ENCODE measurements at regions not wholly inside any gene's neighbourhood (a gene's known extent, or its start where the extent isn't known, plus 50 kb on each side); places are given as distances from the start of the nearest gene placed in this dataset.
A peak's percentile ranks its signal among the peaks of the same experiment; 100 is the strongest.

GRCh38 chr4:24476282-24476681, 108.1 kb downstream of the DHX15 start:
- Histone ChIP-seq H3K27me3 (no peaks in the 10 kb centered on the region), H3K36me3 (no peaks in the 10 kb centered on the region), H3K4me3 (no peak overlapping the region), H3K9me3 (no peaks in the 10 kb centered on the region)
- DNase-seq, result no peak

GRCh38 chr4:24475756-24476155, 108.6 kb downstream of the DHX15 start:
- no peak overlapping the region for H3K4me3 ChIP-seq
- no peaks in the 10 kb centered on the region for H3K9me3 ChIP-seq
- no peaks in the 10 kb centered on the region for H3K36me3 ChIP-seq
- DNase-seq, result no peak
- H3K27me3 ChIP-seq, result no peaks in the 10 kb centered on the region

GRCh38 chr4:24473309-24473721, 111.0 kb downstream of the DHX15 start:
- Histone ChIP-seq H3K9me3 (no peaks in the 10 kb centered on the region), H3K36me3 (no peaks in the 10 kb centered on the region), H3K4me3 (peak overlapping the region; percentile 56), H3K27me3 (no peaks in the 10 kb centered on the region)
- no peak for DNase-seq

GRCh38 chr4:24472514-24473308, 111.6 kb downstream of the DHX15 start:
- DNase-seq, result peak; percentile 77
- no peaks in the 10 kb centered on the region for H3K9me3 ChIP-seq
- H3K27me3 ChIP-seq, result no peaks in the 10 kb centered on the region
- peak overlapping the region; percentile 56 for H3K4me3 ChIP-seq
- no peaks in the 10 kb centered on the region for H3K36me3 ChIP-seq

- no peaks in the 10 kb centered on the region for H3K27me3 ChIP-seq
- H3K4me3 ChIP-seq, result peak overlapping the region; percentile 56
- H3K36me3 ChIP-seq, result no peaks in the 10 kb centered on the region
- no peak for DNase-seq
- no peaks in the 10 kb centered on the region for H3K9me3 ChIP-seq
Measured at GRCh38 chr4:24472161-24472510, 112.2 kb downstream of the DHX15 start.

- H3K27me3 ChIP-seq, result no peaks in the 10 kb centered on the region
- no peak for DNase-seq
Measured at GRCh38 chr4:24471486-24472160, 112.7 kb downstream of the DHX15 start.

GRCh38 chr4:24470666-24471485, 113.5 kb downstream of the DHX15 start:
- peak overlapping the region; percentile 56 for H3K4me3 ChIP-seq
- DNase-seq, result peak; percentile 20
- H3K36me3 ChIP-seq, result no peaks in the 10 kb centered on the region
- H3K27me3 ChIP-seq, result no peaks in the 10 kb centered on the region
- no peaks in the 10 kb centered on the region for H3K9me3 ChIP-seq

More at GRCh38 chr4:24471486-24472160, 112.7 kb downstream of the DHX15 start:
- Histone ChIP-seq H3K36me3 (no peaks in the 10 kb centered on the region), H3K4me3 (peak overlapping the region; percentile 56), H3K9me3 (no peaks in the 10 kb centered on the region)

GRCh38 chr4:24468071-24468470, 116.3 kb downstream of the DHX15 start:
- DNase-seq, result no peak
- Histone ChIP-seq H3K9me3 (no peaks in the 10 kb centered on the region), H3K4me3 (no peak overlapping the region), H3K27me3 (no peaks in the 10 kb centered on the region), H3K36me3 (no peaks in the 10 kb centered on the region)

GRCh38 chr4:24464566-24464965, 119.8 kb downstream of the DHX15 start:
- Histone ChIP-seq H3K27me3 (no peaks in the 10 kb centered on the region), H3K9me3 (no peaks in the 10 kb centered on the region), H3K4me3 (no peak overlapping the region), H3K36me3 (no peaks in the 10 kb centered on the region)
- no peak for DNase-seq

GRCh38 chr4:24456431-24456830, 127.9 kb downstream of the DHX15 start:
- H3K9me3 ChIP-seq, result no peaks in the 10 kb centered on the region
- no peaks in the 10 kb centered on the region for H3K27me3 ChIP-seq
- DNase-seq, result no peak
- no peak overlapping the region for H3K4me3 ChIP-seq
- no peaks in the 10 kb centered on the region for H3K36me3 ChIP-seq

- Histone ChIP-seq H3K9me3 (no peaks in the 10 kb centered on the region), H3K27me3 (no peaks in the 10 kb centered on the region), H3K4me3 (no peak overlapping the region), H3K36me3 (no peaks in the 10 kb centered on the region)
- DNase-seq, result no peak
Measured at GRCh38 chr4:24453951-24454350, 130.4 kb downstream of the DHX15 start.

- Histone ChIP-seq H3K27me3 (no peaks in the 10 kb centered on the region), H3K9me3 (no peaks in the 10 kb centered on the region), H3K36me3 (no peaks in the 10 kb centered on the region), H3K4me3 (no peak overlapping the region)
- DNase-seq, result no peak
Measured at GRCh38 chr4:24451870-24452269, 132.5 kb downstream of the DHX15 start.

GRCh38 chr4:24443200-24443599, 141.2 kb downstream of the DHX15 start:
- no peak overlapping the region for H3K4me3 ChIP-seq
- no peaks in the 10 kb centered on the region for H3K9me3 ChIP-seq
- no peak for DNase-seq
- no peaks in the 10 kb centered on the region for H3K36me3 ChIP-seq
- H3K27me3 ChIP-seq, result no peaks in the 10 kb centered on the region

- no peaks in the 10 kb centered on the region for H3K27me3 ChIP-seq
- H3K36me3 ChIP-seq, result no peaks in the 10 kb centered on the region
- no peak for DNase-seq
- H3K9me3 ChIP-seq, result no peaks in the 10 kb centered on the region
- no peak overlapping the region for H3K4me3 ChIP-seq
Measured at GRCh38 chr4:24440765-24441164, 143.6 kb downstream of the DHX15 start.

GRCh38 chr4:24434241-24434640, 150.1 kb downstream of the DHX15 start:
- Histone ChIP-seq H3K27me3 (no peaks in the 10 kb centered on the region), H3K9me3 (no peaks in the 10 kb centered on the region), H3K36me3 (no peaks in the 10 kb centered on the region), H3K4me3 (no peak overlapping the region)
- DNase-seq, result no peak

GRCh38 chr4:24433515-24434214, 150.7 kb downstream of the DHX15 start:
- Histone ChIP-seq H3K9me3 (no peaks in the 10 kb centered on the region), H3K4me3 (no peak overlapping the region), H3K36me3 (no peaks in the 10 kb centered on the region), H3K27me3 (no peaks in the 10 kb centered on the region)
- DNase-seq, result no peak

GRCh38 chr4:24428850-24429249, 155.5 kb downstream of the DHX15 start:
- H3K36me3 ChIP-seq, result no peaks in the 10 kb centered on the region
- H3K9me3 ChIP-seq, result no peaks in the 10 kb centered on the region
- H3K27me3 ChIP-seq, result no peaks in the 10 kb centered on the region
- DNase-seq, result no peak
- no peak overlapping the region for H3K4me3 ChIP-seq
